A549 (cell line): ENCODE measurements at regions not wholly inside any gene's neighbourhood (a gene's known extent, or its start where the extent isn't known, plus 50 kb on each side); places are given as distances from the start of the nearest gene placed in this dataset.

Source experiments
- ATAC-seq, 2 experiments: fragments of 200-7000 bp in 1 of 2; fragments of >200 bp in 1 of 2; cut with Nextera tagmentation in 1 of 2; cut with Tn5 transposase in 1 of 2; 3 replicates each; pipeline versions ENCODE4 v1.8.0 to v1.9.1; 2018 to 2020; ENCODE audit warnings: mild to moderate bottlenecking in 1 of 2, moderate library complexity in 1 of 2
- CTCF ChIA-PET: fragments of 300-600 bp; sonication (Branson Sonifier 250); formaldehyde crosslinking; extraction: SDS; loops from one replicate; lab custom pipeline; 2021; ENCODE audit warnings: antibody characterized with exemption, inconsistent platforms; lab: Yijun Ruan, JAX
- POLR2A ChIA-PET: fragments of 350-600 bp; formaldehyde crosslinking; extraction: SDS; loops from one replicate; lab custom pipeline; 2021; ENCODE audit warnings: antibody characterized with exemption, inconsistent platforms; lab: Yijun Ruan, JAX
- DNase-seq, 2 experiments: peaks; one replicate each; pipeline versions ENCODE4 v3.0.0 to v3.0.0-alpha.2; 2011 to 2016; ENCODE audit warnings: low read depth in 1 of 2, low spot score in 1 of 2
- FAIRE-seq: peaks from 2 replicates; lab custom pipeline; 2011; peaks lifted over from hg19 to GRCh38; lab: Jason Lieb, UNC
- H3K27ac ChIP-seq, 2 experiments: fragments of >200 bp; sonication (Bioruptor Twin); formaldehyde crosslinking; 3 replicates each; pipeline ENCODE4 v1.5.1; 2016 to 2017
- H3K4me1 ChIP-seq: fragments of >200 bp; sonication (Bioruptor Twin); formaldehyde crosslinking; 3 replicates; pipeline ENCODE4 v1.6.1; 2016
- H3K4me2 ChIP-seq: fragments of >200 bp; sonication (Bioruptor Twin); formaldehyde crosslinking; 3 replicates; pipeline ENCODE4 v1.6.1; 2016
- H3K4me3 ChIP-seq: fragments of >200 bp; sonication (Bioruptor Twin); formaldehyde crosslinking; 3 replicates; pipeline ENCODE4 v1.5.1; 2016
- H3K9me3 ChIP-seq: fragments of >200 bp; sonication (Bioruptor Twin); formaldehyde crosslinking; 3 replicates; pipeline ENCODE4 v1.6.1; 2016
- BCL3 ChIP-seq: fragments of >200 bp; sonication (Bioruptor Twin); formaldehyde crosslinking; IDR thresholded peaks from 3 replicates; pipeline ENCODE4 v1.6.1; 2016
- BHLHE40 ChIP-seq: IDR thresholded peaks from 2 replicates; pipeline ENCODE4 v1.6.1; 2012; ENCODE audit warnings: low read depth, low read length, inconsistent platforms
- CBX8 ChIP-seq: fragments of 200-600 bp; sonication (generic); IDR thresholded peaks from 2 replicates; pipeline ENCODE4 v1.6.1; 2016
- CEBPB ChIP-seq, 2 experiments: fragments of >200 bp in 1 of 2; sonication (Bioruptor Twin) in 1 of 2; formaldehyde crosslinking in 1 of 2; IDR thresholded peaks; 2 replicates each; pipeline ENCODE4 v1.6.1; 2012 to 2016
- CTCF ChIP-seq: fragments of >200 bp; sonication (Bioruptor Twin); formaldehyde crosslinking; IDR thresholded peaks from 3 replicates; pipeline ENCODE4 v1.5.1; 2016
- E2F6 ChIP-seq: IDR thresholded peaks from 2 replicates; pipeline ENCODE4 v1.6.1; 2012; ENCODE audit warnings: low read depth, borderline replicate concordance
- EHMT2 ChIP-seq: fragments of 200-600 bp; sonication (generic); IDR thresholded peaks from 2 replicates; pipeline ENCODE4 v1.6.1; 2016; ENCODE audit warnings: antibody characterized with exemption, low read depth, mild to moderate bottlenecking, moderate library complexity
- ELK1 ChIP-seq: fragments of 150-350 bp; IDR thresholded peaks from 2 replicates; pipeline ENCODE4 v1.6.1; 2014; ENCODE audit warnings: low read depth, mild to moderate bottlenecking, low read length
- EP300 ChIP-seq, 2 experiments: fragments of >200 bp; sonication (Bioruptor Twin); formaldehyde crosslinking; IDR thresholded peaks; 2 replicates in 1 of 2; 3 replicates in 1 of 2; pipeline ENCODE4 v1.6.1; 2016 to 2017
- FOSB ChIP-seq: fragments of 250-450 bp; sonication (Bioruptor Pico); IDR thresholded peaks from 2 replicates; pipeline ENCODE4 v1.5.0; 2020; ENCODE audit warnings: mild to moderate bottlenecking, moderate library complexity
- FOSL2 ChIP-seq, 2 experiments: fragments of 450-650 bp in 1 of 2; fragments of >200 bp in 1 of 2; sonication (Bioruptor Twin) in 1 of 2; formaldehyde crosslinking; IDR thresholded peaks; 2 replicates each; pipeline versions ENCODE4 v1.5.0 to v1.6.1; 2016 to 2020; ENCODE audit warnings: mild to moderate bottlenecking in 1 of 2, moderate library complexity in 1 of 2
- FOXS1 ChIP-seq: fragments of 250-450 bp; sonication (Bioruptor Pico); IDR thresholded peaks from 2 replicates; pipeline ENCODE4 v1.5.0; 2020; ENCODE audit warnings: mild to moderate bottlenecking, moderate library complexity
- HDAC2 ChIP-seq: fragments of 200-600 bp; sonication (generic); IDR thresholded peaks from 2 replicates; pipeline ENCODE4 v1.6.1; 2016
- HOXB5 ChIP-seq: fragments of 250-450 bp; sonication (Bioruptor Pico); IDR thresholded peaks from 2 replicates; pipeline ENCODE4 v1.5.0; 2020; ENCODE audit warnings: mild to moderate bottlenecking, moderate library complexity
- KDM1A ChIP-seq: fragments of 200-600 bp; sonication (generic); IDR thresholded peaks from 2 replicates; pipeline ENCODE4 v1.6.1; 2016; ENCODE audit warnings: low read depth, mild to moderate bottlenecking
- MAFK ChIP-seq: fragments of 450-650 bp; IDR thresholded peaks from 2 replicates; pipeline ENCODE4 v1.6.1; 2014; ENCODE audit not compliant: partially characterized antibody
- MAZ ChIP-seq: fragments of 150-350 bp; IDR thresholded peaks from 2 replicates; pipeline ENCODE4 v1.6.1; 2014; ENCODE audit warnings: antibody characterized with exemption, low read depth, low read length, borderline replicate concordance
- NR3C1 ChIP-seq: fragments of >200 bp; sonication (Bioruptor Twin); formaldehyde crosslinking; IDR thresholded peaks from 3 replicates; pipeline ENCODE4 v1.6.1; 2017
- PHF8 ChIP-seq: fragments of 200-600 bp; sonication (generic); IDR thresholded peaks from 2 replicates; pipeline ENCODE4 v1.6.1; 2016; ENCODE audit warnings: low read depth, mild to moderate bottlenecking, antibody characterized with exemption, moderate library complexity, borderline replicate concordance
- POLR2AphosphoS2 ChIP-seq: conservative IDR thresholded peaks from 2 replicates; pipeline ENCODE4 v1.6.1; 2012; ENCODE audit warnings: low read length, improper control_type of control experiment, inconsistent platforms
- RAD21 ChIP-seq, 2 experiments: fragments of >200 bp in 1 of 2; sonication (Bioruptor Twin) in 1 of 2; formaldehyde crosslinking in 1 of 2; IDR thresholded peaks in 1 of 2; conservative IDR thresholded peaks in 1 of 2; 2 replicates in 1 of 2; 3 replicates in 1 of 2; pipeline ENCODE4 v1.6.1; 2012 to 2018; ENCODE audit warnings: inconsistent platforms in 1 of 2
- REST ChIP-seq: fragments of 200-600 bp; sonication (generic); IDR thresholded peaks from 2 replicates; pipeline ENCODE4 v1.6.1; 2016; ENCODE audit warnings: antibody characterized with exemption, mild to moderate bottlenecking, moderate library complexity
- RNF2 ChIP-seq: fragments of 200-600 bp; sonication (generic); IDR thresholded peaks from 2 replicates; pipeline ENCODE4 v1.6.1; 2016; ENCODE audit warnings: low read depth, mild to moderate bottlenecking, antibody characterized with exemption, moderate library complexity, borderline replicate concordance
- SMC3 ChIP-seq: fragments of >200 bp; sonication (Bioruptor Twin); formaldehyde crosslinking; IDR thresholded peaks from 3 replicates; pipeline ENCODE4 v1.6.1; 2018; ENCODE audit warnings: inconsistent platforms
- SREBF2 ChIP-seq: fragments of 450-650 bp; IDR thresholded peaks from 2 replicates; pipeline ENCODE4 v1.6.1; 2014; ENCODE audit warnings: mild to moderate bottlenecking, moderate library complexity
- TFCP2L1 ChIP-seq: fragments of 250-450 bp; sonication (Bioruptor Pico); IDR thresholded peaks from 2 replicates; pipeline ENCODE4 v1.5.0; 2021; ENCODE audit warnings: mild to moderate bottlenecking
- USF2 ChIP-seq: fragments of 450-650 bp; IDR thresholded peaks from 2 replicates; pipeline ENCODE4 v1.6.1; 2014; ENCODE audit warnings: antibody characterized with exemption
- ZC3H11A ChIP-seq: fragments of 450-650 bp; IDR thresholded peaks from 2 replicates; pipeline ENCODE4 v1.6.1; 2014; ENCODE audit warnings: antibody characterized with exemption, mild to moderate bottlenecking
- ZNF302 ChIP-seq: fragments of 250-450 bp; sonication (Bioruptor Pico); IDR thresholded peaks from 2 replicates; pipeline ENCODE4 v1.9.0; 2021; ENCODE audit warnings: inconsistent platforms, mild to moderate bottlenecking, moderate library complexity
- ZSCAN20 ChIP-seq: fragments of 250-450 bp; sonication (Bioruptor Pico); IDR thresholded peaks from 2 replicates; pipeline ENCODE4 v1.8.0; 2022; ENCODE audit warnings: mild to moderate bottlenecking, moderate library complexity
- WGBS: methylation state at CpG from one replicate; pipeline ENCODE4 v1.1.6; 2017; ENCODE audit errors: missing lambda C conversion rate; 5-methylcytosine and 5-hydroxymethylcytosine counted together

- ChIA-PET POLR2A (no interaction called here), CTCF (no interaction called here)
- Histone ChIP-seq H3K4me1 (no peaks in the 10 kb centered on the region), H3K27ac (no peak overlapping the region), H3K9me3 (no peaks in the 10 kb centered on the region), H3K4me2 (no peak overlapping the region), H3K4me3 (no peak overlapping the region)
- TF ChIP-seq USF2 = no peak
- no peak for TF ChIP-seq RNF2
- TF ChIP-seq REST = no peak
- TF ChIP-seq FOSB (CRISPR knock-in tag) = no peak
- no peak for TF ChIP-seq NR3C1
- no peak for TF ChIP-seq ZC3H11A
- TF ChIP-seq EP300 (IDR thresholded peaks at IDR 0.05) = no peak
- no peak for TF ChIP-seq FOXS1
- TF ChIP-seq CEBPB (IDR thresholded peaks at IDR 0.05) = no peak
- no peak for TF ChIP-seq CTCF
- no peak for TF ChIP-seq HOXB5
- TF ChIP-seq EHMT2 = no peak
- TF ChIP-seq KDM1A = no peak
- TF ChIP-seq SREBF2 = no peak
- TF ChIP-seq MAZ = no peak
- TF ChIP-seq HDAC2 = no peak
- no peak for TF ChIP-seq ZNF302 (CRISPR knock-in tag)
- TF ChIP-seq MAFK = no peak
- TF ChIP-seq BCL3 = no peak
- ATAC-seq = no peak
- DNase-seq = no peak
- FAIRE-seq = no peak
Measured at GRCh38 chr2:75954761-75955160, 244.0 kb upstream of the GCFC2 start.

- WGBS = 8% methylated on average over 1 of the region's 1 CpG
- ATAC-seq (no peak), FAIRE-seq (no peak), DNase-seq (no peak)
- Histone ChIP-seq H3K4me2 (no peak overlapping the region), H3K4me3 (no peak overlapping the region), H3K9me3 (no peaks in the 10 kb centered on the region), H3K4me1 (no peaks in the 10 kb centered on the region), H3K27ac (no peak overlapping the region)
- ChIA-PET POLR2A (no interaction called here), CTCF (no interaction called here)
- TF ChIP-seq PHF8 (no peak), BHLHE40 (no peak), FOXS1 (no peak), E2F6 (no peak), ZSCAN20 (CRISPR knock-in tag) (no peak), USF2 (no peak), CEBPB (IDR thresholded peaks at IDR 0.05) (no peak), CBX8 (no peak), SMC3 (no peak), POLR2AphosphoS2 (no peak), FOSL2 (IDR thresholded peaks at IDR 0.05) (no peak), FOSL2 (CRISPR knock-in tag; IDR thresholded peaks at IDR 0.05) (no peak), RAD21 (conservative IDR thresholded peaks at IDR 0.05 in 1 of 2, IDR thresholded peaks at IDR 0.05 in 1 of 2) (no peak), ELK1 (no peak), TFCP2L1 (CRISPR knock-in tag) (no peak)
Measured at GRCh38 chr2:75952173-75952572, 241.5 kb upstream of the GCFC2 start.
